ENCODE measurements at regions not wholly inside any gene's neighbourhood (a gene's known extent, or its start where the extent isn't known, plus 50 kb on each side); places are given as distances from the start of the nearest gene placed in this dataset.
"Not testable (repeated sequence)": the region's sequence is repeated elsewhere in the genome, so short reads cannot be mapped to it uniquely, and the experiment has no call there.

DNA sequence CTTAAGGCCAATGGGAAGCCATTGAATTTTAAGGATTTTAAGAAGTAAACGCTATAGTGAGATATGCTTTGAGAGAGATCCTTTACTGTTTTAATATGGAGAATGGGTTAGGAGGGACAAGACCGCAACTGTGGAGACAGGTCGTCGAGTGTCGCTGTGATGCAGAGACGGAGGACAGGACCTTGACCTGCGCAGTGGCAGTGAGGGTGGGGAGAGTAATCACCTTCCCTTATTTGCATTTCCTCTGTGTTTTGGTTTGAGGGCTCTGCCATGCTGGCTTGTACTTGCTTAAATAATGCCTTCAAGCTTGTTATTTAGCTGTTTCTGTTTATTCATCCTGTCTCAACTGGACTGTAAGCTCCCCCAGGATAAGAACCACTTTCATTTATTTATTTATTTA, 345.0 kb downstream of the FBXW7 start:
- ATAC-seq: no peak

DNA sequence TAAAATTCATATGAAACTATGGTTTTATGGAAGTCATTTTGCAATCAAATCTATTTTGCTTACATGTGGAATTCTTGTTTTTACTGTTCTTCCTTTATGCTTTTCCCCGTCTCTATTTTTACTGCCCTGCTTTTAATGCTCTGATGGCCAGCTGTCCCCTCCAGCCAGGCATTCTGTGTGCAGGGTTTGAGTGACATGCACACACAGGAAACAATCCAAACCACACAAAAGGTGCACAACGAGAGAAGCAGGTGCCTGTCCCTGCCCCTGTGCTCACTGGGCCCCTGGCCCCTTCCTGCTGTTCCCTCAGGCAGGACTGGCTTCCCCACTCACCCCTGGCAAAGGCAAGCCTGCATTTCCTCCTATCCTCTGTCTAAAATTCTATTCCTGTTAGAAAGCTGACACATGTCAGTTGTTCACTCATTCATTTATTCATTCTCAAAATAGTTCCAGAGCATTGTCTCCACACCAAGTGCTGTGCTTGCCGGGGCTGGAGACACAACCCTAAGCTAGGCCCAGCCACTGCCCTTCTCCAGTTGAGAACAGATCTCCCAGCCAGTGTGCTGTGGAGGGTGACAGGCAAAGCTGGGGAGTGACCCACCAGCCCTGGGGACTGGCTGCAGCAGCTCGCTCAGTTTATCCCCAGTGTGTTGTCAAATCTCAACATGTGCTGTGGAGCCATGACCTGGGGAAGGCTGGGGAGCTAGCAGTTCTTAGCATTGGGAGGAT, 346.3 kb downstream of the FBXW7 start:
- ATAC-seq: no peak

DNA sequence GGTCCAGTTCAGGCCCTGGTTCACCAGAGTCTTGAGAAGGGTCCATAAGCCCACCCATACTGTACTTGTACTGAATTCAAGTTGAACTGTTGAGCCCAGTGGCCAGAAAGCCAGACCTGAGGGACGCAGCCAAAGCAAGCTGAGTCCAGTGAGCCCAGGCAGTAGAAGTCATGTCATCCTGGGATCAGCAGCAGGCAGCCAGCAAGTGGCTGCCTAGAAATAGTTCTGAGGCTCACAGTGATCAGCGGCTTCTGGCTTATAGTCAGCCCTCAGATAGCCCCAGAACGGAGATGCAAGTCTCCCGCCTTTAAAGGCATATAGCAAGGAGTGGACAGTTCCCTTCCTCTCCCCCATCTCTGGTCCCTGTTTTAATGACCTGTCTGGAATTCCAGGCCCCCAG, 347.1 kb downstream of the FBXW7 start:
- ATAC-seq: no peak

DNA sequence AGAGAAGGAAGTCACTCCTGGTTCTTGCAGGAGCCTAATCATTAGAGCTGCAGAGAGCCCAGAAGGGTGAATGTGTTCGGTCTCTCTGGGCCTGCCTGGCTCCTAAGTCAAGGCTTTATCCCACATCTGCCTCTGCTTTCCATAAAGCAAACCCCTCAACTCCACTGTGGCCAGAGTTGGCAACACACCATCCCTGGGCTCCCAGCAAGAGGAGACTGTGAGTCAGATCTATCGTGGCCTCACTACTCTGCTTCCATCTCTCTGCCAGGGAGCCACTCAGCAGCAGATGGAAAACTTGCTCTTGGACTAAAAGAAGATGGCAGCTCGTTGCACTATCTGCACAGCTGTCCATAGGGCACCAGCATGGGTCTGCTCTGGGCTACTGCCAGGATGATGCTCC, 348.2 kb downstream of the FBXW7 start:
- ATAC-seq: no peak

DNA sequence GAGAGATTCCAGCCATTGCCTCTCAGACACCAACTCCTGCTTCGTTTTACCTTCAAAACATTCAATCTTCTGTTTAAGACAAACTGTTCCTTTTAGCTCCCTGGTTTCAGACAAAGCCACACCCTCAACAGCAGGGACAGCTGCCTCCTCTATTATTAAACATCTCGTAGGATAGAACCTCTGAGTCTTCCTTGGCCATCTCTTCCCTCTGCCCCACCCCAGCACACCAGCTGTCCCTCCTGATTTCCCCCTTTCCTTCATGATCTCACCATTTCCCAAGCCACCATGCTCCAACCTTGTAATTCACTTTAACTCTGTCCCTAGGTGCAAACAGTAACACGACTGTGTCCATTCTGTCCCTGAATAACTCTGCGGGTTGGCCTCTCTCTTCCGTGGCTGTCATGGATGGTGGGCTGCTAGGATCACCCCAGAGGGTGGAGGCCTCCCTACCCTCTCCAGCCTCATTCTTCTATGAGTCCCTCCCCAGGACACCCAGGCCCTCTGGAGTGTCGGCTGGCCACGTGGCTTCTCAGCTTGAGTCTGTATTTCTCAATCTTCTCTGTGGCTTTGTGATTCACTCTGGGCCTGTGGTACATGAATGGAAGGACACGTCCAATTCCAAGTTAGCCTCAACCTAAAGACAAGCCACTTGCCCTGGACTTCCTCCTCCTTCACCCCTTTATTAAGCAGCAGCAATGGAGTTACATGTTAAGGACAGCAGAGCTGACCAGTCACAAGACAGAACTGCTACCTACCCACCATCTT, 349.9 kb downstream of the FBXW7 start:
- ATAC-seq: no peak

DNA sequence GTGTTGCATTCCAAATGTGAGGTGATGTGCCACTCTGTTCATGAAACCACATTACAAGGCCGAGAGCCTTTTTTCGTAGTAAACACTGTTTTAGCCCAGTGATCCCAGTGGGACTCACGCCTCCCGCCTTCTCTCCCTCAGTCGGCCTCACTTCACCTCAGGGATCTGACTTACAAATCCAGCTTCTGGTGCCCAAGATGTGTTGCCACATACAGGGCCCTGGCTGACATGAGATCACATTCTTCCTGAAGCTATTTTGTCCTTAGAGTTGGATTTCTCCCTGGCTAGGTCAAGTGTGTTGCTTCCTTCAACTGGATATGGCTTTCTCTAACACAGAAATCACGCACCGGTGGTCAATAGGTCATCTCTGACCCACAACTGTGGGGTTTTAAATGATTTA, 354.7 kb downstream of the FBXW7 start:
- no peak for ATAC-seq

DNA sequence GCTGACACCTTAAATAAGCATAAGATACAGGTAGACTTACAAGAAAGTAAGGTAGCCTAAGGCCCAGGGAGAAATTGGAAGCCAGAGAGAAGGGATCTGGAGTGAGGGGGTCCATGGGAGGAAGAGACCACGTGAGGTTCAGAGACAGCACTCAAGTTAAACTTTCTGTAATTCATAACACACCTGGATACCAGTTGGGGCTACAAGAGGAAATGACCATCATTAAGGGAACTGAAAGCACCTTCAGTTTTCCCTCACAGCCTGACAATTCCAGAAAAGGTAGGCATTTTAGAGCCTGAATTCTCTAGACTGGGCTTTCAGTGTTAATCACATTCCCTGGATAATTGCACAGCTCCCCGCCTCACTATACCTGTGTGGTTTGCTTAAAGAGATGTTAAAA, 355.5 kb downstream of the FBXW7 start:
- no peak for ATAC-seq

DNA sequence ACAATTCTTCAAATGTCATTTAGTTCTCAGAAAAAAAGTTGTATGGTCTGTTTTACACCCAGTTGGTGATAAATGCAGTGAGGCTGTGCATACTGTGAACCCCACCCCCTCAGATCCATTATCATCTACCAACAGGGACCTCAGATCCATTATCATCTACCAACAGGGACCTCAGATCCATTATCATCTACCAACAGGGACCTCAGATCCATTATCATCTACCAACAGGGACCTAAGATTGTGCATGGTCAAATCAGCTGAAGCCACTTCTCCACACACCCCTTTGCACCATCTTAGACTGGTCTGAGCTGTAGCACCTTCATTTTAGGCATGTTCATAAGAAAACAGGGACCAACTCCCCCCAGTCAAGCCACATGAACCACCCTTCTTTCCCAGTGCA, 358.4 kb downstream of the FBXW7 start:
- ATAC-seq: not testable (repeated sequence)

DNA sequence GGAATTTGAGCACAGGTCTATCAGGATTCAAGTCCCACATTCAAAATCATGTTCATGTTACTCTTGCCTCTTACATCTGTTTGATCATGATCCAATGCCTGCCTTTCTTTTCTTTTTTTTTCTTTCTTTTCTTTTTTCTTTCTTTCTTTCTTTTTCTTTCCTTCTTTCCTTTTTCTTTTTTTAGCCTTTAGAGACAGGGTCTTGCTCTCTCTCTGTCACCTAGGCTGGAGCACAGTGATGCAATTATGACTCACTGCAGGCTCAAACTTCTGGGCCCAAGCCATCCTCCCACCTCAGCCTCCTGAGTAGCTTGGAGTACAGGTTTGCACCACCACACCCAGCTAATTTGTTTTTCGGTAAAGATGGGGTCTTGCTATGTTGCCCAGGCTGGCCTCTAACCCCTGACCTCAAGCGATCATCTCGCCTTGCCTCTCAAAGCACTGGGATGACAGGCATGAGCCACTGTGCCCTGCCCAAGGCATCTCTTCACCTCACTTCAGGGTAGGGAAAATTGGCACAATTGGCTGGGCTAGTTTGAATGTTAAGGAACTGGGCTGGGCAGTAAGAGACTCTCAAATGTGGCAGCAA, 359.2 kb downstream of the FBXW7 start:
- ATAC-seq: no peak

DNA sequence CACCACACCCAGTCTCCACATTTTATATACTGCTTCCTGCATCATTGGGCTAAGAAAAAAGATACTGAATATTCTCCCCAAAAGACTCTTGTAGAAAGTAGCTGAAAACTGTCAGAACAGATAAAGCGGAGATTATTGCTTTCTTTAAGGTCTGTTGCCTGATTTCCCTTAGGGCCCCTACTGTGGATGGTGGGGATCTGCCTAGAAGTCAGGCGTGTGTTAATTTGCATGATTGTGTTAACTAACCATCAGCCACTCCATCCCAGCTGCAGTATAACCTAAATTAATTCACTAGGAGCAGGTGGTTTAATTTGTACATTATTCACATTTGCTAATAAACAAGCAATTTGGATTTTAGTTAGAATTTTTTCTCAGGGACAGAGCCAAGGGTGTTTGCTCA, 360.3 kb downstream of the FBXW7 start:
- no peak for ATAC-seq

DNA sequence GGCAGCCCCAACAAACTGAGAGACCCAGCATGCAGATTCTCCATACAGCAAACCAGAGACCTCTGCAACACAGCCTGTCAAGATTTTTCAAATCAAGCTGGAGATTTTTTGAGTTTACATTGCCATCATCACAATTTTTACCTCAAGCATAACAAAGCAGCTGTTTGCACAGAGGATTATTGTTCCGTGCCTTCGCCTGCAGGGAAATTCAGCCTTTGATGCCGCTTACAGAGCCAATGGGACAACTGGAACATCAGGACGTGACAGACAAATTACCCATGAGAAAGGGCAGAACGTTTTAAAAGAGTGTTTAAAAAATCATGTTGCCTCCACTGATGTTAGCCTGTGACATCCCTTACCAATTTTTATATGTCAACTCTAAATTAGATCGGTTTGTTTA, 363.7 kb downstream of the FBXW7 start:
- ATAC-seq: no peak

DNA sequence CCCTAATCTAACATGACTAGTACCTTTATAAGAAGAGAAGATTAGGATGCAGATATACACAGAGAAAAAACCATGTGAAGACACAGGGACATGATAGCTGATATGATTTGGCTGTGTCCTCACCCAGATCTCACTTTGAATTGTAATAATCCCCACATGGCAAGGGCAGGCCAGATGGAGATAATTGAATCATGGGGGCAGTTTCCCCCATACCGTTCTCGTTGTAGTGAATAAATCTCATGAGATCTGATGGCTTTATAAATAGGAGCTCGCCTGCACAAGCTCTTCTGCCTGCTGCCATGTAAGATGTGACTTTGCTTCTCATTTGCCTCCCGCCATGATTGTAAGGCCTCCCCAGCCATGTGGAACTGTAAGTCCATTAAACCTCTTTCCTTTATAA, 364.3 kb downstream of the FBXW7 start:
- ATAC-seq: no peak

DNA sequence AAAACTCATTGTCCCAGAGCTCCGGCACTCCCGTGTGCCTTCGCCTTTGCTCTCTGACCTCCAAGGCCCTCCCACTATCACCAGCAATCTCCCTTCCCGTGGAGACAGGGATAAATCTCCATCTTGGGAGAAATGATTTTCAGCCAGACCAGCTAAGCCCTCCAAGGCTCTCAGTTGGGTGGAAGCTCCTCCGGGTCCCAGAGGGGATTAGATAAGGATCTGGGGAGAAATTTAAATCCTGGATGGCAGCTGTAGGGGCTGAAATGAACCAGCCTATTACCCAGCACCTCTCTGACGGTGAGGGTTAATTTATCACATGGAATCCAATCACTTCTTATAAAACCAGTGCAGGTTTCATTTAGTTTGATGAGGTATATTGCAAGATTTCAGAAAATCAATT, 366.2 kb downstream of the FBXW7 start:
- no peak for ATAC-seq

DNA sequence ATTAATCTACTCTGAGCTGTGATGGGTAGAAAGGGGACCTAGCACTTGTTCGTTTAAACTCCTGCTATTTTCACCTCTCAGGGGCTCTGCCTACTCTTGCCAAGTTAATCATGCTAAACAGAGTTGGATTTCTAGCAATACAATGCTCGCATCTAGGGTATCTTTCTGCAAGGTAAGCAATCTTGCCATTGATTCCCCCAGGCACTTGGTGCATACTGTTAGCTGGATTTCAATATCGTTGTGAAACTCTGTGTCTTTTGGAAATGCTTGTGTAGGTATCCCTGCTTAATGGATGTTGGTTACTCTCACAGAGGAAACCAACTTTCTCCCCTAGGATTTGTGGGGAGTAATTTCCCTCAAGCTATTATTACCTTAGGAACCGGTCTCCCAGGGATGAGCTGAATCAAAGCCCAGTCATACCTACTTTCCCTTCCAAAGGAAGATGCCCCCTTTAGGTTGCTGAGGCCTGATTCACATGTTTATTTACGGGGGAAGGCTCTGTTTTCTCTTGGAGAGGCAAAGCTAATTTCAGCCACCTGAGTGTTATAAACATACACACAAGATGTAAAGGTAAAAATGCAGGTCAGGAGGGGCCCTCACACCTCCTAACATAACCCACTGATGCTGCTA, 366.8 kb downstream of the FBXW7 start:
- no peak for ATAC-seq

DNA sequence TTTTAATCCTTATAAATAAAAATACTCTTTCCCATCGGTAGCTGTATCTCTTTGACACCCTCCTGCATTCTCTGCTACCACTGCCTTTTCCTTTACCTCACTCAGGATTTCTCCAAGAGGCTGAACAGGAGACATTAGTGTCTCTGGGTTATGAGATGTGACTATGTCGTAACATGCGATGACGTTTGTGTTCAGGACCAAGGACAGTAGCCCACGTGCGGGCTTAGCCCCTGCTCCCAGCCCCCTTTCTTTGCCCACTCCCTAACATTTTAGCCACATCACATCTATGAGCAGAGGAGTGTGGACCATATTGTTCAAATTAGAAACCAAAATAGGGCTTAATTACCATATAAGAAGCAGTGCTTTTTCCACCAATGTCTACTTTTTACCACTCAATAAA, 369.3 kb downstream of the FBXW7 start:
- ATAC-seq: no peak

DNA sequence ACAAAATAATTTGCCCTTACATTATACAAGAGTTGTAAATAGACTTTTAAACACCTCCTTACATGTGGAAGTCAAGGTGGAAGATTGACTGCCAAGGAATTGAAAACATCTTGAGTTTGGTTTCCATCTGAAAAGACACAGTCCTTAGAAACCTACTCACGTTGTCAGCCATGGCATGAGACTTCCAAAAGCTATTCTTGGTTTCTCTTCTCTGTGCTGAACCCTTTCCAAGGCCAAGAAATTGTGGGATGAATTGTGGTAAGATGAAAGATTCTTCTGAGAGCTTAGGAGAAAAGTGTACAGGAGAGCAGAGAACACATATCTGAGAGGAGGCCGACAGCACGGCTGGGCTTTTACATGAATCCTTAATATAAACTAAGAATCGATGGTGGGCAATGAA, 370.0 kb downstream of the FBXW7 start:
- no peak for ATAC-seq

DNA sequence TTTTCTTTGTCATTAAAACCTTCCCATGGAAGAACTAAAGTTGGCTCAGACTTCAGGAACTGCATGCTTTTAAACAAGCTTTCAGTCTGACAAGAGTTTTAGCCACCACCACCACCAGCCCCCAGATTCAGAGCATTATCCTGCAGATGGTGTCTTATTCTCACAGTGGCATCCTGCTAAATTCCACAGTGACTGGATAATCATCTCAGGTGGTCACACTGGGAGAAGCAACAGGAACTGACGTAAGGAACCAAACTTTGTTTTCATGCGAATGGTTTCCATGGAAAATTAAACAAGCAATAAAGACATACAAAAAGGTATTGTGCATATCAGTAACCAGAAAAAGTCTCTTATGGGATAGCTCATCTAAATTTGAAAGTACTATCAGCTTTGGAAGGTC, 370.7 kb downstream of the FBXW7 start:
- no peak for ATAC-seq

DNA sequence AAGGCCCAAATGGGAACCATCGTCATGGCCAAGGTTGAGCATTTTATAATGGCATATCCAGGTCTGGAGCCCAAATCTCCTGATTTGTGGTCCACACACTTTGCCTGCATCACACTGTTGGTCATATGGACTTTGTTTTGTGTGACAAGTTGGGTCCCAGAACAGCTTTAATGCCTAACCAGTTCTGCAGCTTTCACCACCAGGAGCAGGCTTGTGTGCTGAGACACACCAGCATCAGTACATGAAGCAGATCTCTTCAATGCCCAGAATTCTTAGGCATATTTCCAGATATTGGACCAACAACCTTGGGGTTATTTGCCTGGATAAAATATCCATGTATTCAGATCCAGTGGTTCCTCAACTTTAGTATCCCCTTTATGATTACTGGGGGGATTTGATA, 371.3 kb downstream of the FBXW7 start:
- ATAC-seq: peak; percentile 46

DNA sequence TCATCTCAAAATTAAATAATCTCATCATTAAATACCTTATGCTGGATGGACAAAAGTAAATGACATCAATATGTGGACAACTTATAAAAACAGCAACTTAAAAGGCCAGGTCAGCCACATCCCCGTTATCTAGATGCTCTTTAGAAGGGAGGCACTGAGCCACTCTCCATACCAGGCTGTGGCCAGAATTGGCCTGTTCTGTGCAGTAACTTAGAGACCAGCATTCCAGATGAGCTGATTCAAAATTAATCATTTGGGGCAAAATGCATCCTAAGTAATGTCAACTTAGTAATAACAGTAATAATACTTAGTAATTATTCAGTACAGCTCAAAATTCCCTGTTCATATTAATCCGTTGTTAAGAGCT, 373.6 kb downstream of the FBXW7 start:
- ATAC-seq: no peak

DNA sequence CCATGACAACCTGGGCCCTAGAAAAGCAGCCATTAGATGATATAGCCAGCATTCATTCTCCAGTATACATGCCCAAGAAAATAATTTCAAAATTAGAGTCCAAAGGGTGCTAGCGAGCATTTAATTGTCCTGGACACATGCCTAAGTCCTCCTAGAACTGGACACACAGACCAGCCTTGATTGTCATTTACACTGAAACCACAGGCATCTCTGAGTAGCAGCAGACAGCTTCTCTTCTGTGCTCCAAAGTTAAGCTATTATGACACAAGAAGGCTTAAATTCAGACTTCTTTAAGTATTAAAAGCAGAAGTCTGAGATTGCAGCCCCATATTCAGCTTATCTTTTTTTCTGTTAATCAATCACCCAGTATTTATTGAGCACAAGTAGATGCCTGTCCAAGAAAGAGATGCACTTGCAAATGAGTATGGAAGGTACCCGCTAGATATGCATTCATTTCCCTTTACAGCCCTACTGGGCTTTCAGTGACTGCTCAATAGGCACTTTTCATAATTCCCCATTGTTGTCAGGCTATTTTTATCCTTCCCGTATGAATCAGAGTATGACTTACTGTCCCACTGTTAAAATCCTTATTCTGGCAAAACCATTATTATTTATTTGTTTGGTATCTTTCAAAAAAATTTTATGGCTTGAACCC, 374.1 kb downstream of the FBXW7 start:
- no peak for ATAC-seq

DNA sequence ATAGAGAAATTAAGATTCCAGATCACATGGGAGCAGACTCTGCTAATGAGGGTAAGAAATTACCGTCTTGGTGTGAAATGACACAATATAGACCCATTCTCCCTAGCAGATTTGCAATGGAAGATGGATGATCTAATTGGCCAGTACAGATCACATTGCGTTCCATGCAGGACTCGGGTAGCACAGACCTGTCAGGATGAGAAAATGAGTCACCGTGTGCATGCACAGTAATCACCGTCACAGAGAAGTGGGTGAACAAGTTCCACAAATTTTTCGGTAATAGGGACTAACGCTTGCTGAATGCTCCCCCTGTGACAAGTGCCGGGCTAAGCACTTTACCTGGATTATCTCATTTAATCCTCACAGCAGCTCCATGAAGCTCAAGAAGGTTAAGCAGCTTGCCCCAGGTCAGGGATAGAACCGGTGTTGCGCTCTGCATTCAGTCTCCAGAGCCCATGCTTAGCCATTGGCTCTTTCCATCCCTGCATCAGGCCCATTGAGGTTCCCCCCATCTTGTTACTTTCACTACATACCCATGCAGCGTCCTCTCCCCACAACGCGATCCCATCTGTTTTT, 375.6 kb downstream of the FBXW7 start:
- peak; percentile 98 for ATAC-seq

DNA sequence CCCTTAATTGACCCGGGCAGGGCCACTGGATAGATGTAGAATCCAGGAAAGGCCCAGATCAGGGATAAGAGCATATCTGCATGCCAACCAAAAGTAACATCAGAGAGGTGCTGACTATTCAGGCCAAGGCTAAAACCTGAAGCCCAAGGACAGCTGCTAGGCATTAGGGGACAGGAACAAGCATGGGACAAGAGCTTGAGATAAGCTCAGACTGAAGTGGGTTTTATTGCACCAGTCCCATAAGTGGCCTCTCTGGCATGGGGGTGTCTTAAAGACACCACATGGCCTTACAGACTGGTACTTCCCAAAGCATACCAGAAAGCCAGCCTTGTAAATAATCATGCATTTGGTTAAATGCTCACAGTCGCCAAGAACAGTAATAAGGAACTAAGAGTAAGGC, 376.1 kb downstream of the FBXW7 start:
- ATAC-seq: no peak

DNA sequence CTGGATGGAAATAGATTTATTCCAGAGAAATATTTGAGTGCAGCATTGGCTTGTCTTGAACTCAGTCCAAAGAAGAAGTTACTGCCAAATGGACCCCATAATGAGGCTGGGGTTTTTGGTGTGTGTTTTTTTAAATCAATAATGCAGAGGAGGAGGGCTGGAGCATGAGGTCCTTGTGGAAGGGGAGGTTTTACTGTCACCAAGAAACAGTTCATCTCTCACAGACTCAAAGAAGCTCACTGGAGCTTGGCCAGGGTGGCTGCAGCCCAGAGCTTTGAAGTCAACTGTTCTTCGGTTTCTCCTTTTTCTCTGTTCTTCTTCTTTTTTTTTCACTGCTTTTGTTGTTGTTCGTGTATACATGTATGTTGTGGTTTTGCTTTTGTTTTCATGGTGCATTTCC, 377.7 kb downstream of the FBXW7 start:
- no peak for ATAC-seq

Data from esophagus mucosa (tissue), 1 donor.